HL-60 (cell line): ENCODE measurements at regions not wholly inside any gene's neighbourhood (a gene's known extent, or its start where the extent isn't known, plus 50 kb on each side); places are given as distances from the start of the nearest gene placed in this dataset.

Experiments
- POLR2AphosphoS5 ChIP-seq: IDR thresholded peaks from 2 replicates; pipeline ENCODE4 v1.6.1; 2012; ENCODE audit warnings: low read depth
- REST ChIP-seq: IDR thresholded peaks from 2 replicates; pipeline ENCODE4 v1.6.1; 2012; ENCODE audit warnings: low read depth; ENCODE audit not compliant: insufficient replicate concordance
- TF ChIP-seq, protein P1 (sequence below): IDR thresholded peaks from one replicate; pipeline ENCODE4 v1.5.1; 2011; ENCODE audit warnings: low read length, control low read depth, inconsistent platforms; ENCODE audit not compliant: insufficient read depth

- TF ChIP-seq POLR2AphosphoS5: no peak
- TF ChIP-seq, protein P1, sequence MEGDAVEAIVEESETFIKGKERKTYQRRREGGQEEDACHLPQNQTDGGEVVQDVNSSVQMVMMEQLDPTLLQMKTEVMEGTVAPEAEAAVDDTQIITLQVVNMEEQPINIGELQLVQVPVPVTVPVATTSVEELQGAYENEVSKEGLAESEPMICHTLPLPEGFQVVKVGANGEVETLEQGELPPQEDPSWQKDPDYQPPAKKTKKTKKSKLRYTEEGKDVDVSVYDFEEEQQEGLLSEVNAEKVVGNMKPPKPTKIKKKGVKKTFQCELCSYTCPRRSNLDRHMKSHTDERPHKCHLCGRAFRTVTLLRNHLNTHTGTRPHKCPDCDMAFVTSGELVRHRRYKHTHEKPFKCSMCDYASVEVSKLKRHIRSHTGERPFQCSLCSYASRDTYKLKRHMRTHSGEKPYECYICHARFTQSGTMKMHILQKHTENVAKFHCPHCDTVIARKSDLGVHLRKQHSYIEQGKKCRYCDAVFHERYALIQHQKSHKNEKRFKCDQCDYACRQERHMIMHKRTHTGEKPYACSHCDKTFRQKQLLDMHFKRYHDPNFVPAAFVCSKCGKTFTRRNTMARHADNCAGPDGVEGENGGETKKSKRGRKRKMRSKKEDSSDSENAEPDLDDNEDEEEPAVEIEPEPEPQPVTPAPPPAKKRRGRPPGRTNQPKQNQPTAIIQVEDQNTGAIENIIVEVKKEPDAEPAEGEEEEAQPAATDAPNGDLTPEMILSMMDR: no peak
- TF ChIP-seq REST: no peak
These were observed 541.6 kb upstream of the FZD8 start for GRCh38 chr10:36183726-36184125.
